SU-DHL-6 (cell line): ENCODE measurements at regions not wholly inside any gene's neighbourhood (a gene's known extent, or its start where the extent isn't known, plus 50 kb on each side); places are given as distances from the start of the nearest gene placed in this dataset.

Experiments
- H2AFZ ChIP-seq: fragments of 200-600 bp; sonication (generic); 2 replicates; pipeline ENCODE4 v1.6.1; 2014; ENCODE audit warnings: low read depth, mild to moderate bottlenecking, moderate library complexity, mixed read lengths, antibody characterized with exemption, low read length; ENCODE audit not compliant: severe bottlenecking
- H3F3A ChIP-seq: fragments of 200-600 bp; shearing (Covaris generic); 2 replicates; pipeline ENCODE4 v1.6.0; 2016; ENCODE audit warnings: antibody characterized with exemption, mild to moderate bottlenecking; ENCODE audit not compliant: insufficient read depth
- H3K27ac ChIP-seq: fragments of 200-600 bp; sonication (generic); 2 replicates; pipeline ENCODE4 v1.5.1; 2016; ENCODE audit warnings: low read depth, mild to moderate bottlenecking, low read length, moderate library complexity, mixed read lengths
- H3K27me3 ChIP-seq: fragments of 200-600 bp; sonication (generic), shearing (Covaris generic); 2 replicates; pipeline ENCODE4 v1.6.0; 2014; ENCODE audit warnings: mild to moderate bottlenecking, low read length
- H3K36me3 ChIP-seq: fragments of 200-600 bp; sonication (generic); 2 replicates; pipeline ENCODE4 v1.6.1; 2014; ENCODE audit warnings: mild to moderate bottlenecking, low read length, mixed read lengths
- H3K4me2 ChIP-seq: fragments of 300-600, 200-600 bp; shearing (Covaris generic), sonication (generic); 2 replicates; pipeline ENCODE4 v1.6.0; 2014; ENCODE audit warnings: low read length, low read depth, mild to moderate bottlenecking; ENCODE audit not compliant: poor library complexity, severe bottlenecking
- H3K4me3 ChIP-seq: fragments of 200-600 bp; sonication (generic); 2 replicates; pipeline ENCODE4 v1.5.1; 2014; ENCODE audit warnings: antibody characterized with exemption, low read length, mild to moderate bottlenecking, mixed read lengths; ENCODE audit not compliant: insufficient read depth, poor library complexity, severe bottlenecking
- H3K79me2 ChIP-seq: fragments of 200-600 bp; sonication (generic); 2 replicates; pipeline ENCODE4 v1.6.1; 2014; ENCODE audit warnings: mild to moderate bottlenecking, low read length, moderate library complexity; ENCODE audit not compliant: insufficient read depth
- H3K9ac ChIP-seq: fragments of 200-600 bp; sonication (generic); 2 replicates; pipeline ENCODE4 v1.7.0; 2014; ENCODE audit warnings: mild to moderate bottlenecking, low read length
- H3K9me2 ChIP-seq: fragments of 200-600 bp; sonication (generic); replicated peaks from 2 replicates; pipeline ENCODE4 v1.6.1; 2014; ENCODE audit warnings: low read length; ENCODE audit not compliant: insufficient read depth
- H3K9me3 ChIP-seq: fragments of 200-600 bp; sonication (generic); 2 replicates; pipeline ENCODE4 v1.6.1; 2014; ENCODE audit warnings: low read length, mixed read lengths; ENCODE audit not compliant: insufficient read depth
- H4K20me1 ChIP-seq: fragments of 200-600 bp; sonication (generic); 2 replicates; pipeline ENCODE4 v1.6.1; 2014; ENCODE audit warnings: low read depth, mild to moderate bottlenecking, antibody characterized with exemption, low read length, moderate library complexity, mixed read lengths
- CTCF ChIP-seq: fragments of 200-600 bp; sonication (generic); IDR thresholded peaks from one replicate; pipeline ENCODE4 v1.5.1; 2017; ENCODE audit warnings: antibody characterized with exemption, mild to moderate bottlenecking, low read length, moderate library complexity; ENCODE audit not compliant: insufficient read depth, poor library complexity, severe bottlenecking
- EZH2phosphoT487 ChIP-seq: fragments of 200-600 bp; sonication (generic), shearing (Covaris generic); conservative IDR thresholded peaks from 2 replicates; pipeline ENCODE4 v1.6.1; 2018; ENCODE audit warnings: mild to moderate bottlenecking, antibody characterized with exemption, low read length, moderate library complexity, mixed read lengths

DNA sequence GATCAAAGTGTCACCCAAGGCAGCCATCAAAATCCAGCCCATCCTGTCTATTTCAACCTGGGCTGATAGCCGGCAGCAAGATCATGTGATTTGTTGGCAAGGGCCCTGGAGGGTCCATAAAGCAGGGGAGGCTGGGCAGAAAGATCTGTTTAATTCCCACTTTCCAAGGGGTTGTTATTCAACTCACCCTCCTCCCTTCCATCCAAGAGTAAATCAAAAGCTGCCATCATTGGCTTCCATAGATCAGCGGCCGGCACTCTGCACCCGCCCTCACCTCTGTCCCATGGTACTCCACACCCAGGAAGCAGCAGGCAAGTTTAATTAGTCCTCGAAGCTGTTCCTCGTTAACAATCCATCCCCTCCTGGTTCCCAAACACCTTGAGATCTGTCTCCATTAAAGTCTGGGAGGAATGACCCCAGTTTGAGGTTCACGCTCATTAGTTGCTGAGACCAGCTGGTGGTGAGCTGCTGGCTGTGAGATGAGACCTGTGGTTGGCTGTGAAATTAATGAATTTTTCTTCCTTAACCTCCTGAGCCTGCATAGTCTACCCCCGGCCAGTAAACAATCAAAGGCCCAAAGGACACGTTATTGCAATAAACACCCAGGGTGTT lies 120.6 kb upstream of the CHST15 start:
- H3K9ac ChIP-seq = no peak overlapping the region
- no peak overlapping the region for H3K4me3 ChIP-seq
- no peak overlapping the region for H3K27ac ChIP-seq
- no peaks in the 10 kb centered on the region for H3F3A ChIP-seq
- no peaks in the 10 kb centered on the region for H3K79me2 ChIP-seq
- H2AFZ ChIP-seq = no peak overlapping the region
- no peaks in the 10 kb centered on the region for H3K27me3 ChIP-seq
- H3K36me3 ChIP-seq = no peaks in the 10 kb centered on the region
- no peaks in the 10 kb centered on the region for H3K9me2 ChIP-seq
- H4K20me1 ChIP-seq = no peaks in the 10 kb centered on the region
- H3K9me3 ChIP-seq = no peaks in the 10 kb centered on the region; the same call in 1 of the 2 replicates
- no peak overlapping the region for H3K4me2 ChIP-seq
- TF ChIP-seq CTCF (no peak), EZH2phosphoT487 (no peak)

DNA sequence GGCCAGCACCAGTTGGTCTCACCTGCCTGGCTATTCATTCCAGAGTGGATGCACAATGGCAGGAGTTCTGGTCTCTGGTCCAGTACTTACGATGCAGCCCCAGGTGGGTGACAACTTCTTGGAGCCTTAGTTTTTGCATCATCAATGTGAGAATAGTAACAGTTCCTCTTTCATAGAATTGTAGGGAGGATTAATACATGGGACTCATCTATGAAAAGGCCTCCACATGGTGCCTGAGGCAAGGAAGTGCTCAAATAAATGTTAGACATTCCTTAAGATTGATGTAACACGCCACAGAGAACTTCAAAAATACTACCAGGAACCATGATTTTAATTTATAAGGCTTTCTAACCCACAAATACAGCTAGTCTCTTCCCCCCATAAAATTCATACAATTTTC lies 120.1 kb upstream of the CHST15 start:
- H4K20me1 ChIP-seq = no peaks in the 10 kb centered on the region
- TF ChIP-seq CTCF (no peak), EZH2phosphoT487 (no peak)
- no peaks in the 10 kb centered on the region for H3K36me3 ChIP-seq
- no peaks in the 10 kb centered on the region for H3K27me3 ChIP-seq
- H3K9me2 ChIP-seq = no peaks in the 10 kb centered on the region
- no peak overlapping the region for H3K4me3 ChIP-seq
- no peak overlapping the region for H3K4me2 ChIP-seq
- no peaks in the 10 kb centered on the region for H3K79me2 ChIP-seq
- H2AFZ ChIP-seq = no peak overlapping the region
- no peak overlapping the region for H3K27ac ChIP-seq
- H3K9ac ChIP-seq = no peak overlapping the region
- no peaks in the 10 kb centered on the region; the same call in 1 of the 2 replicates for H3K9me3 ChIP-seq
- H3F3A ChIP-seq = no peaks in the 10 kb centered on the region

GRCh38 chr10:124212702-124213101 lies 119.3 kb upstream of the CHST15 start:
- TF ChIP-seq CTCF (no peak), EZH2phosphoT487 (no peak)
- no peaks in the 10 kb centered on the region for H4K20me1 ChIP-seq
- H3F3A ChIP-seq = no peaks in the 10 kb centered on the region
- no peak overlapping the region for H2AFZ ChIP-seq
- H3K36me3 ChIP-seq = no peaks in the 10 kb centered on the region
- H3K4me2 ChIP-seq = no peak overlapping the region
- H3K79me2 ChIP-seq = no peaks in the 10 kb centered on the region
- H3K4me3 ChIP-seq = no peak overlapping the region
- no peaks in the 10 kb centered on the region for H3K27me3 ChIP-seq
- H3K9me3 ChIP-seq = no peaks in the 10 kb centered on the region; the same call in 1 of the 2 replicates
- H3K27ac ChIP-seq = no peak overlapping the region
- no peak overlapping the region for H3K9ac ChIP-seq
- H3K9me2 ChIP-seq = no peaks in the 10 kb centered on the region
